Brain microvascular endothelial cell (primary cell): ENCODE measurements at regions not wholly inside any gene's neighbourhood (a gene's known extent, or its start where the extent isn't known, plus 50 kb on each side); places are given as distances from the start of the nearest gene placed in this dataset.

Experiments
- DNase-seq: peaks from one replicate; pipeline ENCODE4 v3.0.0-alpha.2; 2020
- H3K27ac ChIP-seq: fragments of 250-450 bp; sonication (Bioruptor Pico); 2 replicates; pipeline ENCODE4 v1.5.1; 2020; ENCODE audit warnings: mild to moderate bottlenecking, moderate library complexity
- H3K27me3 ChIP-seq: fragments of 250-450 bp; sonication (Bioruptor Pico); replicated peaks from 2 replicates; pipeline ENCODE4 v1.5.1; 2020; ENCODE audit warnings: mild to moderate bottlenecking
- H3K36me3 ChIP-seq: fragments of 250-450 bp; sonication (Bioruptor Pico); replicated peaks from 2 replicates; pipeline ENCODE4 v1.5.1; 2020; ENCODE audit warnings: mild to moderate bottlenecking
- H3K4me3 ChIP-seq: 2 replicates; pipeline ENCODE4 v1.5.1; 2011; ENCODE audit warnings: low read depth, mild to moderate bottlenecking, control low read depth, low read length, moderate library complexity
- in situ Hi-C: cut with HindIII; loops from 2 replicates; pipeline ENCODE4 v1.10.0; 2017; ENCODE audit warnings: low sequenced_read_pairs, low pct_ligation_motif_present
- TF ChIP-seq, protein P1 (sequence below): IDR thresholded peaks from 2 replicates; pipeline ENCODE4 v1.5.1; 2011; ENCODE audit warnings: low read depth, mild to moderate bottlenecking, moderate library complexity, low read length, control low read depth, inconsistent platforms; ENCODE audit errors: missing control alignments

DNA sequence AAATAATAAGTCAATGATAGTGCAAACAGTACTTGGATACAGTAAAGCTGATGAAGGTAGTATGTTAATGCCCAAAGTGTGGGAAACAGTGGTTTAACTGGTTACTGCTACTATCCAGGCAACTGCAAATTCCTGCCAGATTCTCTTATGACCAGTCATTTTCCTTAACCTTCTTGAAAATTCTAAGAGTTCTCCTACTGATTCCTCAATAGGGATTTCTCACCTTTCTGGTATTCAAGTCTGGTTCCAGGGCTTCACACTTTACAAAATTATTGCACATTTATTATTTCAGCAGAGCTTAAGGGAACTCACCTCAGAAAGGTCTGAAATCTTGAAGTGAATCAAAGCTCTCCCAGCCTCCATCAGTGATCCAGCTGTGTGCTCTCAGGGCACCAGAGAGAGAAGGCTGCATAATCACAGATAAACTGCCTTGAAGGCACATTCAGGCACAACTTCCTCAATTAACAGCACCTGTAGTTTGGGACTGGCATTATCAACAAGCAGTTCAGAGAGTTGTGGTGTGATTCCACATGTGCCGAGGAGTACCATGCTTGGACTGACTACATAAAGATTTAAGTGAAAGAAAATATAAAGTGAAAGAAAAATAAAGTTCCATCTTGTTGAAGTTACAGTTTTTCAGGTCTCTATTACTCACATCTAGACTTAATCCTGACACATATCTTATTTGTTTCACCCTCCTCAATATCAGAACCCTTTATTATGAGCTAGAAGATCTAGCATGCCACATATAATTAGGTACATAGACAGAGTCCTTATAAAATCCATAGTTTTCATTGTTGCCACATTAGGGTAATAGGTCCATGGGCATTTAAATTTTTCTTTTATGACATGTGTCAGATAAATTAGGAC is 59.5 kb upstream of the TIPARP start:
- DNase-seq = no peak
- TF ChIP-seq, protein P1, sequence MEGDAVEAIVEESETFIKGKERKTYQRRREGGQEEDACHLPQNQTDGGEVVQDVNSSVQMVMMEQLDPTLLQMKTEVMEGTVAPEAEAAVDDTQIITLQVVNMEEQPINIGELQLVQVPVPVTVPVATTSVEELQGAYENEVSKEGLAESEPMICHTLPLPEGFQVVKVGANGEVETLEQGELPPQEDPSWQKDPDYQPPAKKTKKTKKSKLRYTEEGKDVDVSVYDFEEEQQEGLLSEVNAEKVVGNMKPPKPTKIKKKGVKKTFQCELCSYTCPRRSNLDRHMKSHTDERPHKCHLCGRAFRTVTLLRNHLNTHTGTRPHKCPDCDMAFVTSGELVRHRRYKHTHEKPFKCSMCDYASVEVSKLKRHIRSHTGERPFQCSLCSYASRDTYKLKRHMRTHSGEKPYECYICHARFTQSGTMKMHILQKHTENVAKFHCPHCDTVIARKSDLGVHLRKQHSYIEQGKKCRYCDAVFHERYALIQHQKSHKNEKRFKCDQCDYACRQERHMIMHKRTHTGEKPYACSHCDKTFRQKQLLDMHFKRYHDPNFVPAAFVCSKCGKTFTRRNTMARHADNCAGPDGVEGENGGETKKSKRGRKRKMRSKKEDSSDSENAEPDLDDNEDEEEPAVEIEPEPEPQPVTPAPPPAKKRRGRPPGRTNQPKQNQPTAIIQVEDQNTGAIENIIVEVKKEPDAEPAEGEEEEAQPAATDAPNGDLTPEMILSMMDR = no peak
- in situ Hi-C loops = no loop called here
- H3K27me3 ChIP-seq = no peaks in the 10 kb centered on the region
- H3K36me3 ChIP-seq = no peaks in the 10 kb centered on the region
- H3K4me3 ChIP-seq = no peak overlapping the region
- H3K27ac ChIP-seq = peak overlapping the region; percentile 36

DNA sequence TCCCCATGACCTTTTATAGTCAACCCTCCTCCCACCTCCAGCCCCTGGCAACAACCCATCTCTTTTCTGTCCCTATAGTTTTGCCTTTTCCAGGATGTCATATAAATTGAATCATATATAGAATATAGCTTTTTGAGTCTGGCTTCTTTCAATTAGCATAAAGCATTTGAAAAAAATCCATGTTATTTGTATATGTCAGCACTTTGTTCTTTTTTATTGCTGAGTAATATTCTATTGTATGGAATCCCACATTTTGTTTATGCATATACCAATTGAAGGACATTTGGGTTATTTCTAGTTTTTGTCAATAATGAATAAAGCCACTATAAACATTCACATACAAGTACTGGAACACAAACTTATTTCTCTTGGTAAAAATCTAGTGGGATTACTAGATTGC is 58.0 kb upstream of the SSR3 start:
- no peak for DNase-seq
- in situ Hi-C loops = no loop called here
- no peaks in the 10 kb centered on the region for H3K27me3 ChIP-seq
- no peak overlapping the region for H3K4me3 ChIP-seq
- TF ChIP-seq, protein P1 = no peak
- no peak overlapping the region for H3K27ac ChIP-seq
- no peaks in the 10 kb centered on the region for H3K36me3 ChIP-seq

DNA sequence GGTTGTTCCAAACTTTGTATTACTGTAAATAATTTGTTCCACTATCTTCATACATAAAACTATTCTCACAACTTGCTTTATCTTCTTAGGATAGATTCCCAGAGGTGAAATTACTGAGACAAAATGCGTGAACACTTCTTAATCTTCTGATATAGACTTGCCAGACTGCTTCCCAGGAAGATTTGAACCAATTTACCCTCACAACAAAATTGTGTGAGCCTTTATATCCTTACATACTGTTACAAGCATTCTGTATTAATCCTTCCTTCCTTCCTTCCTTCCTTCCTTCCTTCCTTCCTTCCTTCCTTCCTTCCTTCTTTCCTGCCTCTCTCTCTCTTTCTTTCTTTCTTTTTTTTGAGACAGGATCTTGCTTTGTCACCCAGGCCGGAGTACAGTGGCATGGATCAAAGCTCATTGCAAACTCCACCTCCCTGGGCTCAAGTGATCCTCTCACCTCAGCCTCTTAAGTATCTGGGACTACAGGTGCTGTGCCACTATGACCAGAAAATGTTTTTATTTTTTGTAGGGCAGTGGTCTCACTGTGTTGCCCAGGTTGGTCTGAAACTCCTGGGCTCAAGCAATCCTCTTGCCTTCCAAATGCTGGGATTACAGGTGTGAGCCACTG is 57.1 kb upstream of the SSR3 start:
- Histone ChIP-seq H3K27ac (no peak overlapping the region), H3K27me3 (no peaks in the 10 kb centered on the region), H3K36me3 (no peaks in the 10 kb centered on the region), H3K4me3 (no peak overlapping the region)
- in situ Hi-C loops = no loop called here
- TF ChIP-seq, protein P1 = no peak
- DNase-seq = no peak

DNA sequence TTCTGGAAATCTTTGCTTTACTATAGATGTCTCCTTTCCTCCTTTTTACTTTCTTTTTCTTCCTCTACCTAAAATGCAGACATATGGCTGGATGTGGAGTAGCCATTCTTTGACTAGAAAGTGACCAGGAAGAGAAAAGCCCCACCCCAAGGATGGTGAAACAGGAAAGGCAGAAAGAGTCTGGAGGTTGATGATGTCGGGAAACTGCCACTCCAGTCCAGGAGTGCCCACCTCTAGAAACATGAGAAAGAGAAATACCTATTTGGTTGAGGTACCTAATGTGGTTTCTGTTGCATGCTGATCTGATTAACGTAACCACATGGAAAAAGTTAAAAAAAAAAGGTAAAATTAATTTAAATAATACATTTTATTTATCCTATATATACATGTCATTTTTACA is 55.2 kb upstream of the SSR3 start:
- DNase-seq = no peak
- in situ Hi-C loops = no loop called here
- Histone ChIP-seq H3K4me3 (no peak overlapping the region), H3K27ac (no peak overlapping the region), H3K36me3 (no peaks in the 10 kb centered on the region), H3K27me3 (no peaks in the 10 kb centered on the region)
- TF ChIP-seq, protein P1 = no peak

DNA sequence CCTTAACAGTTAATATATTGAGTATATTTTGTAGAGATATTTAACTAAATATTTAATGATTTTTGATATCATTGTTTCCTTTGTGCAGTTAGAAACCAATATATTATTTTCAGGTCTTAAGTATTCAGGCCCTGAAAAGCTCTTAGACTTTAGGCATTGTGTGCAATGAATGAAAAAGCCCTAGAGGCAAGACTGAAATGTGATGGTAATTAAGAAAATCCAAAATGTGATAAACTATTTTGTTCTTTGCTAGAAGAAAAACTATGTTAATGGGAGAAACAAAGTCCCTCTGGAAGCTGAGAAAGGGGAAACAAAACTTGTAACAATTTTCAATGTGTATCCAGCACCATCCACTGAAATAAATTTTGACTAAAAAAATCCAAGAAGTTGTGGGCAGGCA is 54.6 kb upstream of the SSR3 start:
- DNase-seq = no peak
- in situ Hi-C loops = no loop called here
- H3K36me3 ChIP-seq = no peaks in the 10 kb centered on the region
- H3K27me3 ChIP-seq = no peaks in the 10 kb centered on the region
- TF ChIP-seq, protein P1 = no peak
- no peak overlapping the region for H3K4me3 ChIP-seq
- H3K27ac ChIP-seq = no peak overlapping the region
